ENCODE measurements at regions not wholly inside any gene's neighbourhood (a gene's known extent, or its start where the extent isn't known, plus 50 kb on each side); places are given as distances from the start of the nearest gene placed in this dataset.

DNA sequence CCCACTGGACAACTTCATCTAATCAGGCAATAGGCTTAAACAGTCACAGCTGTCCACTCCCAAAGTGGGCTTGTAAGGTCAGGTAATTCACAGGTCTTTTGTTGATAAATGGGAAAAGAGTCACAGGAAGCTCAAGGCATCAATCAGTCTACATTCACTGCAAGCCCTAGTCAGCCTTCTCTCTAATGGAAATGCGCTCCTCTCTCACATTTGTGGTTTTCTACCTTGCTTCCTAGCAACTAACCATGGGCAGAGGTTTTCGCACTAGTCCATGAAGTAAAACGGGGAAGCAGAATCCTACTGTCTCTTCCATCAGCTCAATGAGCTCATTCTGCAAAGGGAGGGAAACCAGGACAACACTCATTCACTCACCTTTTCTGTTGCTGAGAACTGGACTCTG lies 53.5 kb upstream of the APBB1IP start:
- Mint-ChIP-seq H3K27ac (no peak overlapping the region), H3K9me3 (peaks cover 2% of the 10 kb centered on the region), H3K36me3 (no peaks in the 10 kb centered on the region), H3K4me1 (no peaks in the 10 kb centered on the region), H3K4me3 (no peak overlapping the region)
- DNase-seq (ENCODE audit: low spot score in 2 of 2): peak in 1 of 2 donors; percentile 28
- ATAC-seq: no peak

GRCh38 chr10:26385443-26385842 lies 52.7 kb upstream of the APBB1IP start:
- Mint-ChIP-seq H3K27ac (no peak overlapping the region), H3K4me3 (no peak overlapping the region), H3K4me1 (no peaks in the 10 kb centered on the region), H3K9me3 (peaks cover 3% of the 10 kb centered on the region), H3K36me3 (no peaks in the 10 kb centered on the region)
- ATAC-seq (no peak), DNase-seq (ENCODE audit: low spot score in 2 of 2) (peak in 1 of 2 donors; percentile 8)

GRCh38 chr10:26386781-26387180 lies 51.4 kb upstream of the APBB1IP start:
- no peak overlapping the region for H3K4me3 Mint-ChIP-seq
- H3K36me3 Mint-ChIP-seq: no peaks in the 10 kb centered on the region
- DNase-seq (ENCODE audit: low spot score in 2 of 2) (no peak), ATAC-seq (peak; percentile 78)
- H3K27ac Mint-ChIP-seq: no peak overlapping the region
- H3K9me3 Mint-ChIP-seq: peaks cover 3% of the 10 kb centered on the region
- H3K4me1 Mint-ChIP-seq: no peaks in the 10 kb centered on the region

All from stimulated activated effector memory CD8-positive, alpha-beta T cell treated with anti-CD3 and anti-CD28 coated beads, Interleukin-12 subunit alpha, Interleukin-12 subunit beta, amount 100 ng/mL, for 72 hours (primary cell).